Endothelial cell of umbilical vein (primary cell): ENCODE measurements at regions not wholly inside any gene's neighbourhood (a gene's known extent, or its start where the extent isn't known, plus 50 kb on each side); places are given as distances from the start of the nearest gene placed in this dataset.

ENCODE experiments used
- BruUV-seq: library from RNA; stranded (reverse); fragments of 400-500 nt; replicated peaks from 2 replicates; lab custom pipeline; 2021; lab: Mats Ljungman, UMichigan
- CTCF ChIA-PET: fragments of 300-600, 350-600 bp; sonication (Branson Sonifier 250); formaldehyde crosslinking; loops from one replicate; lab custom pipeline; 2021; ENCODE audit warnings: antibody characterized with exemption, inconsistent platforms; lab: Charles Lee
- POLR2A ChIA-PET: fragments of 300-600, 350-600 bp; sonication (Branson Sonifier 250); formaldehyde crosslinking; loops from one replicate; lab custom pipeline; 2021; ENCODE audit warnings: antibody characterized with exemption, inconsistent platforms; lab: Charles Lee
- DNase-seq: peaks from one replicate; pipeline ENCODE4 v3.0.0-alpha.2; 2011; ENCODE audit warnings: low read depth, low spot score
- FAIRE-seq: peaks from 2 replicates; lab custom pipeline; 2011; peaks lifted over from hg19 to GRCh38; lab: Jason Lieb, UNC
- H2AFZ ChIP-seq: 2 replicates; pipeline ENCODE4 v1.6.0; 2012; ENCODE audit warnings: low read depth, low read length, control low read depth, inconsistent platforms
- H3K27ac ChIP-seq: 2 replicates; pipeline ENCODE4 v1.5.1; 2011; ENCODE audit warnings: low read depth, mild to moderate bottlenecking, control low read depth, low read length, moderate library complexity; ENCODE audit not compliant: insufficient read depth
- H3K27me3 ChIP-seq, 2 experiments: 2 replicates each; pipeline versions ENCODE4 v1.6.0 to v1.6.1; 2011; ENCODE audit warnings: low read length in 2 of 2, mixed read lengths in 1 of 2; ENCODE audit not compliant: control insufficient read depth in 2 of 2, insufficient read depth in 2 of 2
- H3K36me3 ChIP-seq, 2 experiments: 2 replicates in 1 of 2; 3 replicates in 1 of 2; pipeline ENCODE4 v1.5.1; 2011; ENCODE audit warnings: low read length in 2 of 2, mild to moderate bottlenecking in 1 of 2, moderate library complexity in 1 of 2; ENCODE audit not compliant: control insufficient read depth in 2 of 2, insufficient read depth in 2 of 2; ENCODE audit errors: extremely low read depth in 1 of 2
- H3K4me1 ChIP-seq: 3 replicates; pipeline ENCODE4 v1.5.1; 2011; ENCODE audit warnings: mild to moderate bottlenecking, low read length; ENCODE audit not compliant: control insufficient read depth, insufficient read depth; ENCODE audit errors: extremely low read depth
- H3K4me2 ChIP-seq: 2 replicates; pipeline ENCODE4 v1.6.1; 2011; ENCODE audit warnings: low read length, control low read depth, mixed read lengths; ENCODE audit not compliant: insufficient read depth
- H3K4me3 ChIP-seq, 3 experiments: fragments of 200-600 bp in 1 of 3; sonication (generic), shearing (Covaris generic) in 1 of 3; replicated peaks in 1 of 3; 2 replicates each; pipeline ENCODE4 v1.5.1; 2011 to 2016; ENCODE audit warnings: control low read depth in 3 of 3, low read length in 3 of 3, mild to moderate bottlenecking in 2 of 3, inconsistent platforms in 1 of 3, low read depth in 1 of 3, moderate library complexity in 1 of 3; ENCODE audit not compliant: insufficient read depth in 1 of 3
- H3K79me2 ChIP-seq: 2 replicates; pipeline ENCODE4 v1.6.0; 2012; ENCODE audit warnings: low read length, inconsistent platforms; ENCODE audit not compliant: control insufficient read depth, insufficient read depth
- H3K9ac ChIP-seq: replicated peaks from 2 replicates; pipeline ENCODE3; 2011; ENCODE audit warnings: low read length, control low read depth; ENCODE audit not compliant: insufficient read depth; ENCODE audit errors: extremely low read depth
- H3K9me1 ChIP-seq: replicated peaks from 3 replicates; pipeline ENCODE4 v1.6.0; 2011; ENCODE audit warnings: mild to moderate bottlenecking, low read length; ENCODE audit not compliant: control insufficient read depth, insufficient read depth; ENCODE audit errors: extremely low read depth
- H3K9me3 ChIP-seq: replicated peaks from 2 replicates; pipeline ENCODE4 v1.5.1; 2012; ENCODE audit warnings: low read length, inconsistent platforms; ENCODE audit not compliant: control insufficient read depth, insufficient read depth
- H4K20me1 ChIP-seq: replicated peaks from 2 replicates; pipeline ENCODE3; 2011; ENCODE audit warnings: mild to moderate bottlenecking, low read length; ENCODE audit not compliant: control insufficient read depth, insufficient read depth; ENCODE audit errors: extremely low read depth
- EZH2 ChIP-seq: IDR thresholded peaks from 2 replicates; pipeline ENCODE4 v1.6.1; 2012; ENCODE audit warnings: borderline replicate concordance, low read depth, mild to moderate bottlenecking, moderate library complexity, low read length, inconsistent platforms; ENCODE audit not compliant: severe bottlenecking
- FOS ChIP-seq: IDR thresholded peaks from 2 replicates; pipeline ENCODE4 v1.6.1; 2011; ENCODE audit warnings: mild to moderate bottlenecking, low read length, moderate library complexity, borderline replicate concordance; ENCODE audit not compliant: insufficient read depth
- JUN ChIP-seq: IDR thresholded peaks from 2 replicates; pipeline ENCODE4 v1.6.1; 2011; ENCODE audit warnings: borderline replicate concordance, low read depth; ENCODE audit not compliant: insufficient read length, insufficient read depth
- MAX ChIP-seq: IDR thresholded peaks from 2 replicates; pipeline ENCODE4 v1.6.1; 2011; ENCODE audit not compliant: insufficient read depth, insufficient read length
- POLR2A ChIP-seq: IDR thresholded peaks from 2 replicates; pipeline ENCODE4 v1.6.1; 2012; ENCODE audit warnings: low read depth, mild to moderate bottlenecking, control low read depth, low read length
- POLR2AphosphoS5 ChIP-seq: IDR thresholded peaks from 2 replicates; pipeline ENCODE4 v1.6.1; 2012; ENCODE audit warnings: low read depth, mild to moderate bottlenecking, control low read depth, low read length, moderate library complexity; ENCODE audit not compliant: insufficient read depth
- dilution Hi-C: fragments of 300-500 bp; cut with MboI; formaldehyde crosslinking; loops from one replicate; pipeline ENCODE4 v1.15.0; 2019; ENCODE audit warnings: low sequenced_read_pairs; ENCODE audit not compliant: extremely low pct_ligation_motif_present
- intact Hi-C: fragments of 100-400 bp; cut with micrococcal nuclease; formaldehyde crosslinking; loops from one replicate; pipeline ENCODE4 v1.10.0; 2022
- TF ChIP-seq, protein P1 (sequence below), 2 donors: IDR thresholded peaks; 1 replicate in 1 of 2; 2 replicates in 1 of 2; pipeline ENCODE4 v1.5.1; 2011; ENCODE audit warnings: low read length in 2 of 2, mild to moderate bottlenecking in 2 of 2, moderate library complexity in 2 of 2, control low read depth in 1 of 2, inconsistent platforms in 1 of 2, low read depth in 1 of 2; ENCODE audit not compliant: insufficient read depth in 1 of 2; ENCODE audit errors: extremely low read depth in 1 of 2

GRCh38 chr4:32503241-32503640 is 1783.1 kb downstream of the PCDH7 start:
- dilution Hi-C loops = no loop called here

DNA sequence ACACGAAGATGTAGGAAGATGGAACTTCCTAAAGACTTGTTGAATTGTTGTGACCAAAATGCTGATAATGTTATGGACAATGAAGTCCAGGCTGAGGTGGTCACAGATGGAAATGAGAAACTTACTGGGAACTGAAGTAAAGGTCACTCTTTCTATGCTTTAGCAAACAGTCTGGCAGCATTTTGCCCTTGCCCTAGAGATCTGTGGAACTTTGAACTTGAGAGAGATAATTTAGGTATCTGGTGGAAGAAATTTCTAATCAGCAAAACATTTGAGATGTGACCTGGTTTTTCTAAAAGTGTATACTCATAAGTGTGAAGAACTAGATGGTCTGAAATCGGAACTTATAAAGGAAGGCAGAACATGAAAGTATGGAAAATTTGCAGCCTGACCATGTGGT is 1785.9 kb downstream of the PCDH7 start:
- Histone ChIP-seq H3K4me1 (no peaks in the 10 kb centered on the region), H3K79me2 (no peaks in the 10 kb centered on the region), H3K36me3 (no peaks in the 10 kb centered on the region), H3K4me2 (no peak overlapping the region), H4K20me1 (no peaks in the 10 kb centered on the region), H3K27ac (no peak overlapping the region), H3K4me3 (no peak overlapping the region), H2AFZ (no peak overlapping the region), H3K9me1 (no peaks in the 10 kb centered on the region), H3K27me3 (no peaks in the 10 kb centered on the region), H3K9ac (no peak overlapping the region), H3K9me3 (no peaks in the 10 kb centered on the region)
- DNase-seq (no peak), FAIRE-seq (no peak)
- TF ChIP-seq FOS (no peak), POLR2AphosphoS5 (no peak), MAX (no peak), JUN (no peak), POLR2A (no peak), EZH2 (no peak)
- TF ChIP-seq, protein P1, sequence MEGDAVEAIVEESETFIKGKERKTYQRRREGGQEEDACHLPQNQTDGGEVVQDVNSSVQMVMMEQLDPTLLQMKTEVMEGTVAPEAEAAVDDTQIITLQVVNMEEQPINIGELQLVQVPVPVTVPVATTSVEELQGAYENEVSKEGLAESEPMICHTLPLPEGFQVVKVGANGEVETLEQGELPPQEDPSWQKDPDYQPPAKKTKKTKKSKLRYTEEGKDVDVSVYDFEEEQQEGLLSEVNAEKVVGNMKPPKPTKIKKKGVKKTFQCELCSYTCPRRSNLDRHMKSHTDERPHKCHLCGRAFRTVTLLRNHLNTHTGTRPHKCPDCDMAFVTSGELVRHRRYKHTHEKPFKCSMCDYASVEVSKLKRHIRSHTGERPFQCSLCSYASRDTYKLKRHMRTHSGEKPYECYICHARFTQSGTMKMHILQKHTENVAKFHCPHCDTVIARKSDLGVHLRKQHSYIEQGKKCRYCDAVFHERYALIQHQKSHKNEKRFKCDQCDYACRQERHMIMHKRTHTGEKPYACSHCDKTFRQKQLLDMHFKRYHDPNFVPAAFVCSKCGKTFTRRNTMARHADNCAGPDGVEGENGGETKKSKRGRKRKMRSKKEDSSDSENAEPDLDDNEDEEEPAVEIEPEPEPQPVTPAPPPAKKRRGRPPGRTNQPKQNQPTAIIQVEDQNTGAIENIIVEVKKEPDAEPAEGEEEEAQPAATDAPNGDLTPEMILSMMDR (IDR thresholded peaks at IDR 0.05; ENCODE audit: extremely low read depth in 1 of 2, insufficient read depth in 1 of 2, low read depth in 1 of 2, low read length in 2 of 2) = no peak
- CTCF ChIA-PET = no interaction called here
- intact Hi-C loops = no loop called here
- POLR2A ChIA-PET = no interaction called here
- dilution Hi-C loops = no loop called here
- no TSS peak for BruUV-seq

More at GRCh38 chr4:32503241-32503640, 1783.1 kb downstream of the PCDH7 start:
- no peak overlapping the region for H3K4me2 ChIP-seq
- no peaks in the 10 kb centered on the region for H3K79me2 ChIP-seq
- no peak overlapping the region for H3K9ac ChIP-seq
- H3K4me3 ChIP-seq = no peak overlapping the region
- no peak overlapping the region for H3K27ac ChIP-seq
- H4K20me1 ChIP-seq = no peaks in the 10 kb centered on the region
- no TSS peak for BruUV-seq
- H3K9me3 ChIP-seq = no peaks in the 10 kb centered on the region
- TF ChIP-seq FOS (no peak), MAX (no peak)
- DNase-seq (no peak), FAIRE-seq (no peak)
- H3K4me1 ChIP-seq = no peaks in the 10 kb centered on the region
- CTCF ChIA-PET = no interaction called here
- intact Hi-C loops = no loop called here
- H2AFZ ChIP-seq = no peak overlapping the region
- no peaks in the 10 kb centered on the region for H3K9me1 ChIP-seq
- no peaks in the 10 kb centered on the region for H3K27me3 ChIP-seq
- no peaks in the 10 kb centered on the region for H3K36me3 ChIP-seq
- POLR2A ChIA-PET = no interaction called here
